HG03045 (cell line): ENCODE measurements at regions not wholly inside any gene's neighbourhood (a gene's known extent, or its start where the extent isn't known, plus 50 kb on each side); places are given as distances from the start of the nearest gene placed in this dataset.
A peak's percentile ranks its signal among the peaks of the same experiment; 100 is the strongest.

Experiments
- ATAC-seq: cut with Tn5 transposase; IDR thresholded peaks from one replicate; pipeline ENCODE4 v1.9.1; 2021; ENCODE audit warnings: mild to moderate bottlenecking, moderate library complexity; ENCODE audit not compliant: unreplicated experiment

- no peak for ATAC-seq
Measured at GRCh38 chr6:97563529-97563928, 280.5 kb upstream of the MMS22L start.

DNA sequence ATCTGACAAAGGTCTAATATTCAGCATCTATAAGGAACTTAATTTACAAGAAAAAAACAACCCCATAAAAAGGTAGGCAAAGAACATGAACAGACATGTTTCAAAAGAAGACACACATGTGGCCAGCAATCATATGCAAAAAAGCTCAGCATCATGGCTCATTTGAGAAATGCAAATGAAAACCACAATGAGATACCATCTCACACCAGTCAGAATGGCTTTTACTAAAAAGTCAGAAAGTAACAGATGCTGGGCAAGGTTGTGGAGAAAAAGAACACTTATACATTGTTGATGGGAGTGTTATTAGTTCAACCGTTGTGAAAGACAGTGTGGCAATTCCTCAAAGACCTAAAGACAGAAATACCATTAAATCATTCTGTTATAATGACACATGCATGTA is 289.9 kb upstream of the MMS22L start:
- no peak for ATAC-seq

DNA sequence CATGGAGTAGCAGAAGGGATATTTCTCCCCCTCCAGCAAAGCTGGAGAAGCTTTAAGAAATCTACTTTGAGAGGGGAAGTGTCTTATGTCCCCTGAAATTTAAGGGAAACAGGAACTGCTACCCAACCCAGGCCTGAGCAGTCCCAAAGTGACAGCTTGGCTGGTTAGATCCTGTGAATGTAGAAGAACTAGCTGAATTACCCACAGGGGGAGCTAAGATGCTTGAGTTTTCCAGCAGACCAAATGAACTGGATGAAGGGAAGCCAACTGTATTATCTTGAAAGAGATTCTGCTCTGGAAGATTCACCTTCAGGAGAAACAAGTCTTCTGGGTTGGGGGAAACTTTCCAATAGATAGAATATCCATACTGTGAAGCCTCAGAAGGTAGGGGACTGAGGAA is 303.3 kb upstream of the MMS22L start:
- no peak for ATAC-seq

GRCh38 chr6:97591955-97592354 is 308.9 kb upstream of the MMS22L start:
- ATAC-seq, result no peak

GRCh38 chr6:97594844-97595243 is 311.8 kb upstream of the MMS22L start:
- ATAC-seq, result no peak

DNA sequence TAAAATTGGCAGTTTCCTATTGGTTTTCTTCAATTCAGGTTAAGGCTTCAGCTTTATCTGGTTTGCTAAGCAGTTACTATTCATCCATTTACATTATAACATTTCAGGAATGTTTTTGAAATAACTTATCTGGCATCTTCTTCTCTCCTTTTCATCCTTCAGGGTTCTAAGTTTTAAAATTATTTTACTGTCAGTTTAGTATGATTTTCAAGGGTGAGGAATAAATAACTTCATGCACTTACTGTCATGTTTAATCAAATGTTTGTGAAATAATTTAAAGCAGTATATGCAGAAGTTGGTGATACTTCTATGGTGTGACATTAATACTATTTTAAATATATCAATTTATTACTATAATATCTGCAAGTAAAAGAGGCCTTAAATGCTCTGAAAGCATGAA is 338.1 kb upstream of the MMS22L start:
- no peak for ATAC-seq

- ATAC-seq, result no peak
Measured at GRCh38 chr6:97626671-97627441, 343.8 kb upstream of the MMS22L start.

- ATAC-seq, result no peak
Measured at GRCh38 chr6:97629180-97629579, 346.2 kb upstream of the MMS22L start.

DNA sequence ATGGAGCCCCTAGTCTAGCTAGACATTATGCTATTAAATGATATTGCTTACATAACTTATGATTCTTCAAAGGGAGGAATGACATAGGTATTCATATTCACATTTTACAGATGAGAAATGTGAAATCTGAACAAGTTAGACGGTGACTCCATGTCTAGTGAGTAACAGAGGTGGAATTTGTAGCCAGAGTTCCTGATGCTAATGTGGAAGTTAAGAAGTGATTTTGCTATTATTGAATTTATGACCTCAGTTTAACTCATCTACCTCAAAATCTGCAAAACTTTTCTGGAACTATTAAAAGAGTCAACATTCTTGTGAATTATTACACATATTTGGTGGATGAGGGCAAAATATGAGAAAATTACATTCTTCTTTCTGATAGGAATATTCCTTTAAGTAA is 347.6 kb upstream of the MMS22L start:
- no peak for ATAC-seq

DNA sequence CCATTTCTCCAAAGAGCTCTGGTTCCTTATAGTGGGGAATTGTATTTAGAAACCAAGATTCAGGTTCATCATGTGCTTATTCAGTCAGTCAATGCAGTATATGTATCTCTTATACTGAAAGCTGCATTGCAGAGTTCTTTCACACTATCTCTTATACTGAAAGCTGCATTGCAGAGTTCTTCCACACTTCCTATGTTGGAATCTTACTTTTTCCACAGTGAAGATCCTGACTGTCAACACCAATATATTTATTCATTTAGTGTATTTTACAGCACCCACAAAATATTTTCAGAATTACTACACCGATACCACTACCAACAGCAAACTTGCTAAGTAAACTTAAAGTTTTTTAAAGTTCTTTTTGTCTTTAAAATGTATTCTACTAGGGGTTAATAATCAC is 349.3 kb upstream of the MMS22L start:
- ATAC-seq, result no peak

- no peak for ATAC-seq
Measured at GRCh38 chr6:97639702-97640101, 356.7 kb upstream of the MMS22L start.

GRCh38 chr6:97644353-97644752 is 361.3 kb upstream of the MMS22L start:
- ATAC-seq, result no peak

GRCh38 chr6:97645757-97646156 is 362.7 kb upstream of the MMS22L start:
- ATAC-seq, result no peak

DNA sequence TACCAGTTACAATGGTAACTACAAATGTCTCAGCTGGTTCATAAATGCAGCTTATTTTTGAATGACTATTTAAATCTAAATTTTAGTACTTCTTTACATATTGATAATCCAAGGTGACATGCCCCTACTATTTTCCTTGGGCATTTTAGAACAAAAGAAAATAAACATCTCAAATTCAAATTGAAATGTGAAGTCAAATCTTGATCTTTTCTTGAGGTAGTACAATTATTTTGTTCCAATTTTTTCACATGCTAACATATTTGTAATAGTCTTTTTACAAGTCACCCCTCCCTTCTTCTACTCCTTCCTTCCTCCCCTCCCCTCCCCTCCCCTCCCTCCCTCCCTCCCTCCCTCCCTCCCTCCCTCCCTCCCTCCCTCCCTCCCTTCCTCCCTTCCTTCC is 370.1 kb upstream of the MMS22L start:
- ATAC-seq, result no peak

DNA sequence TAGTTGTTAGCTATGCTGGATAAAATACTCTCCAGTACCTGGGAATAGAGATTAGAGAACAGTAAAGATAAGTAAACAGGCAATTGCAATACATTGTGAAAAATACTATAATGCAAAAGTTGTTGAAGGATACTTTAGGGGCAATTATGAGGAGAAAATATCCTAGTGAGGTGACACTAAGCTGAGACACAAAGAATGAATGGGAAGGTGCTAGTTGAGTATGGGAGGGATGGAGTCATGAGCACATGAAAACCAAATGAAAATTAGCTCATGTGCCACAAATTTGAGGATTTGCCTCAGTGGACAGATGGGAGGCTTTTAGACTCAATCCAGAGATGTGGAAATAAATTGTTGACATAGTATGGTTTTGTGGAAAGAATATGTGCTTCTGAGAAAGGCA is 370.5 kb upstream of the MMS22L start:
- ATAC-seq, result no peak

GRCh38 chr6:97654674-97655073 is 371.7 kb upstream of the MMS22L start:
- no peak for ATAC-seq

DNA sequence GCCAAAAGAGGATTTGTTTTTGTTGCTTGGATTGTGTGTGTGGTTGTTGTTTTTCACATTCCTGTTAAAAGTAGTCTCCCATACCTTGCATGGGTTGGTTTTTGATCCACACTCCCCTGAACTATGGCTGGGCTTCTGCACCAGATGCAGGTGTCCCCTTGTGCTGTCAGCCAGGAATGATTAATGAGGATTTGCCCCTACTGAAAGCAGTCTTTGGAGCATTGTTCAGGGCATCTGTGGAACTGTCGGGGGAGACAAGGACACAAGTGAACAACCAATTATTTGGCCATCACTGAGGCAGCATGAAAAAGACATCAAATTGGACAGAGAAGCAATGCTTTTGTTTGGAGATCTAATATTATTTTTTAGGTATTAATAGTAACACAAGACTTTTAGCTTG is 373.2 kb upstream of the MMS22L start:
- no peak for ATAC-seq

- ATAC-seq, result no peak
Measured at GRCh38 chr6:97656706-97657350, 373.8 kb upstream of the MMS22L start.

DNA sequence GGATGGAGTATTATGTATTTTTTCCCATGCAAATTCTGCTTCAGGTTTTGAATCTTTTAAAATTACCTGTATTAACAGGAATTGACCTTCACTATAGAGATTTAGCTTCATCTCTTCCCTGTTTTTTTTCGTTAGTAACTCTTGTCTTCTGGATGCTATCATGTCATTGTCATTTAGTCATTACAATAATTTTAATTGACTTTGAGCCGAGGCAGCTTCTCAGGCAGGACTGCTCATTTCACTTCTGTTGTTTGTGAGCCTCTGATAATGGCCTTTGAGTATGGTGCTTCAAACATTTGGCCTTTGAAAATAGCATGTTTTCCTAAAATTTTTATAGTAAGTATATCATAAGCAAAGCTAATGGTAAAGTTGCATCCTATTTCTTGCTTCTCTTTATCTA is 375.1 kb upstream of the MMS22L start:
- no peak for ATAC-seq

DNA sequence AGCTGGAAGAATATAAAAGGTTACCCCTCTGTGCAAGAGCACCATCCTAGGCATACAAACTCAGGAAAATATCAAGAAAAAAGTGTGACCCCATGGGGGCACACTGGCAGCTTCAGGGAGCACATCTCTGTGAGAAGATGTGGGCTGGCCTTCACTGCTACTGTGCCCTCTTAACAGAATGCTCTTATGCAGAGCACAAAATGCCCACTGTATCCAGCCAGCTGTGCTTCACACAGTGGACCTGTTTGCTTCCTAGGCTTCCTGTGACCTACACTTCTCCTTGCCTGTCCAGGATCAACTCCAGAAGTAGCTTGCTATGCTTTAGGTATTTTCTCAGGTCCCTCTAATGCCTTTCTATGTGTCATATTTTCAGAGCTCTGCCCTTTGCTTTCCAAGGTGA is 380.2 kb upstream of the MMS22L start:
- no peak for ATAC-seq

GRCh38 chr6:97665446-97665845 is 382.4 kb upstream of the MMS22L start:
- no peak for ATAC-seq

GRCh38 chr6:97666889-97667288 is 383.9 kb upstream of the MMS22L start:
- no peak for ATAC-seq

DNA sequence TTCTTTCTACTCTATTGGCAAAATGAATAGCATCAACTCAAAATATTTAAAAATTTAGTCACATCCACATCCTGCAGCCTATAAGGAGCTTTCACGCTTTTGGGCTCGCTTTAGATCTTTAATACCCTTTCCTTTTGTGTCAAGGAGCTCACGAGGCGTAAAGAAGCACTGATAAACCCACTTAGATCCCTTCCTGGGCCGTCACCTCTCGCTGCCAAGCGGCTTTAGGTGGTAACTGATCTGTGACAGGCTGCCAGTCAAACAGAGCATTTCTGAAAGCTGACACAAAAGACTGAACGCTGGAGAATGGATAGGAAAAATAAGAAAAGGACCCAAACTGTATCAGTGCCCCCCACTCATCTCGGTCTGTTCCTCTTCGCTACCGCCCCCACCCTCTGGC is 385.7 kb upstream of the MMS22L start:
- peak; percentile 31 for ATAC-seq
